Stimulated activated CD4-positive, alpha-beta T cell treated with anti-CD3 and anti-CD28 coated beads, Interleukin-1b, Interleukin-23, amount 100 ng/mL, for 4 hours (primary cell): ENCODE measurements at regions not wholly inside any gene's neighbourhood (a gene's known extent, or its start where the extent isn't known, plus 50 kb on each side); places are given as distances from the start of the nearest gene placed in this dataset.
"Not testable (repeated sequence)": the region's sequence is repeated elsewhere in the genome, so short reads cannot be mapped to it uniquely, and the experiment has no call there.

Experiments
- DNase-seq, 2 donors: peaks; one replicate each; pipeline ENCODE4 v3.0.0-alpha.2; 2020; ENCODE audit warnings: low read depth in 2 of 2

DNA sequence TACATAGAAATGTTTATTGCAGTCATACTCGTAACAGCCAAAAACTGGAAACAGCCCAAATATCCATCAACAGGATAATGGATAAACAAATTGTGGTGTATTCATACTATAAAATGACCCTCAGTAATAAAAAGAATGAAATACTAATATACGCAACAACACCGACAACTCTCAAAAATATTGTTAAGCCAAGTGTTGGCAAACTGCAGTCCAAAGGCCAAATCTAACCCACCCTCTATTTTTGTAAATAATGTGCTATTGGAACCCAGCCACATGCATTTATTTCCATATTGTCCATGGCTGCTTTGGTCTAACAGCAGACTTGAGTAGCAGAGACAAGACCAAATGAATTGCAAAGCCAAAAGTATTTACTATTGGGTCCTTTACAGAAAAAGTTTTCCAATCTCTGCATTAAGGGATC is 151.0 kb downstream of the MREG start:
- no peak for DNase-seq

DNA sequence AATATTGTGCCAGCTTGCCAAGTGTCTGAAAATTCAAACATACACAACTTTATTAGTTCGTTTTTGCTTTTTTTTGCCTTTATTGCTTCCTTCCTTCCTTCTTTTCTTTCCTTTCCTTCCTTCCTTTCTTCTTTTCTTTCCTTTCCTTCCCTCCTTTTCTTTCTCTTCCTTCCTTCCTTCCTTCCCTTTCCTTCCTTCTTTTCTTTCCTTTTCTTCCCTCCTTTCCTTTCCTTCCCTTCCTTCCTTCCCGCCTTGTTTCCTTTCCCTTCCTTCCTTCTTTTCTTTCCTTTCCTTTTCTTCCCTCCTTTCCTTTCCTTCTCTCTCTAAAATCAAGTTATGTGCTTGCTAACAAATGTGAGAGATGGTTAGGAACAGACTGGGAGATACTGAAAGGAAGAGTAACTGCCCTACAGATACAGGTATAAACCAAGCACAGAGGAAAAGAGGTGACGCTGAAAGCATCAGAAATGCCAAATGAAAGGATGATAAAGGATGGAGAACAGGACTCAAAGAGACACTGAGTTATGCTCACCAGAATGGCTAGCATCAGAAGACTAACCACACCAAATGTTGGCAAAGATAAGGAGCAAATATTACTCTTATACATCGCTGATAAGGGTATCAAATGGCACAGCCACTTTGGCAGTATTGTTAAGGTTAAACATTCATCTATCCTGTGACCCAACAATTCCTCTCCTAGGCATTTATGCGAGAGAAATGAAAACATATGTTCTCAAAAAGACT is 151.6 kb downstream of the MREG start:
- no peak for DNase-seq

DNA sequence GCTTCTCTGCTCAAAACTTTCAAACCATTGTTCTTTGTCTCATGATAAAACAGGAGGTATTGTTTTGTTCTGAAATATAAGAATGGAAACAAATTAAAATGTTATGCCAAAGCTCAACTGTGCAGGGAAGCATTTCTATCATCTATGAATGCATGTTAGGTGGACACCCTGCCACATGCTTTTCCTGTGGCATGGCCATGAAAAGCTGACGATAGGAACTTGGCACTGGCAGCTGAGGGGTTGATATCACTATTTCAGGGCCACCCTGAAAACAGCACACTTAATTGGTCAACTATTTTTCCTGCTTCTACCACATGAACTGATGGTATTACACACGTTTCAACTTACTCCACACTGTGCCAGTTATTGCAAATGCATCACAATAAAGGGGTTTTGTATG is 157.3 kb downstream of the MREG start:
- DNase-seq, result no peak

DNA sequence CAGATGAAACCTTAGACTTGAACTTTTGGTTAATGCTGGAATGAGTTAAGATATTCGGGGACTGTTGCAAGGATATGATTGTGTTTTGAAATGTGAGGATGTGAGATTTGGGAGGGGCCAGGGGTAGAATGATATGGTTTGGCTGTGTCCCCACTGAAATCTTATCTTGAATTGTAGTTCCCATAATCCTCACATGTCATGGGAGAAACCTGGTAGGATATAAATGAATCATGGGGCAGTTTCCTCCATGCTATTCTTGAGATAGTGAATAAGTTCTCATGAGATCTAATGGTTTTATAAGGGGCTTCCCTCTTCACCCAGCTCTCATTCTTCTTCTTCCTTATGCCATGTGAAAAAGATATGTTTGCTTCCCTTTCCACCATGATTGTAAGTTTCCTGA is 158.0 kb downstream of the MREG start:
- DNase-seq, result not testable (repeated sequence)

DNA sequence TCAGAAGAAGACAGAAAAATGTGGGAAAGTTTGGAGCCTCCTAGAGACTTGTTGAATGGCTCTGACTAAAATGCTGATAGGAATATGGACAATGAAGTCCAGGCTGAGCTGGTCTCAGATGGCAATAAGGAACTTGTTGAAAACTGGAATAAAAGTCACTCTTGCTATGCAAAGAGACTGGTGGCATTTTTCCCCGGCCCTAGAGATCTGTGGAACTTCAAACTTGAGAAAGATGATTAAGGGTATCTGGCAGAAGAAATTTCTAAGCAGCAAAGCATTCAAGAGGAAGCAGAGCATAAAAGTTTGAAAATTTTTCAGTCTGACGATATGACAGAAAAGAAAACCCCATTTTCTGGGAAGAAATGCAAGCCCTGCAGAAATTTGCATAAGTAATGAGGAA is 159.3 kb downstream of the MREG start:
- no peak for DNase-seq

DNA sequence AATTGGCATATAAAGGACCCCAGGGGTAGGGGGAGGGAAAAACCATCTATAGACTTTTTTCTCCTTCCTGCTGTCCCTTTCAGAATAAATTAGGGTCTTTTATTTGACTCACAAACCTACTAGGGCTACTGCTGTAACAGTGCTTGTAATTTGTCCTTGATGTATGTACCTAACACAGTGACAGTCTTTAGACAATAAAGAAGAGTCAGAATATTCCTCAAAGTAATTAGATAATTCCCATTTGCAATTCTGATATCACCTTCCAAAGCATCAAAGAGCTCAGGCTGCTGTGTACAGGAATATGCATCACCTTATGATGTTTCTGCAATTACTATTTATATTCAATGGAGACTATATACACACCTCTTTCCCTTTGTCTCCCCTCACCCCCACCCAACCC is 161.7 kb downstream of the MREG start:
- DNase-seq, result no peak

DNA sequence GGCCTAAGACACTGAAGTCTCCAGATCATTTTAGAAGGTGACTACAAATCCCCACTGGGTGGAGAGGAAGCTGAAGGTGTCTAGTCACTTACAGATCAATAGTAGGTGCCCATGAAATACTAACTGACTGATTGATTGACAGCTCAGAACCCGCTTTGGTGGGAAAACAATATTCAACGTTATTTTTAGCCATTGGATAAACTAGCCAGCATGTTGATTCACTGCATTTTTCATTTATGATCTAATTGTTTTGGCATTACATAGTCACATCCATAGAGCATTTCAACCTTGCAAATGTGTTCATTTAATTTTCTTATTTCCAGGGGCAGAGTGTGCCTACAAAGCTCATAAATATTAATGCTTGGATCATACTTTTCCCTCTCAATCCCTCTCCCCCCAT is 162.3 kb downstream of the MREG start:
- no peak for DNase-seq

DNA sequence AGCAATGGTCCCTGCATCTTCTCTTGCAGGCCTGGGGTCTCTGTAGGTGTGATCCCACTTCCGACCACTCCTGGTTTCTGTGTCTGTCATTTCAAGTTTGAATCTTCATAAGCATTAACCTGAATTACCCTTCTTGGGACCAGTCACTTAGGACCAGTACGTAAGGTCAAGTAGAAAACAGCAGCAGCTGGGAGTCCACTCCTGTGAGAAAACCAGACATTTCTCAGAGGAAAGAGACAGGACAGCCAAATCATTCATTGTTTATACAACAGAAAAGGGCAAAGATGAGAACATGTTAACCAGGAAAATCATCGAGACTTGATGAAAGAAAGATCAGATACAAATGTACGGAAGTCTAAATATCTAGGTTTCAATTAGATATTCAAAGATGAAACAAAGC is 163.0 kb downstream of the MREG start:
- no peak for DNase-seq

DNA sequence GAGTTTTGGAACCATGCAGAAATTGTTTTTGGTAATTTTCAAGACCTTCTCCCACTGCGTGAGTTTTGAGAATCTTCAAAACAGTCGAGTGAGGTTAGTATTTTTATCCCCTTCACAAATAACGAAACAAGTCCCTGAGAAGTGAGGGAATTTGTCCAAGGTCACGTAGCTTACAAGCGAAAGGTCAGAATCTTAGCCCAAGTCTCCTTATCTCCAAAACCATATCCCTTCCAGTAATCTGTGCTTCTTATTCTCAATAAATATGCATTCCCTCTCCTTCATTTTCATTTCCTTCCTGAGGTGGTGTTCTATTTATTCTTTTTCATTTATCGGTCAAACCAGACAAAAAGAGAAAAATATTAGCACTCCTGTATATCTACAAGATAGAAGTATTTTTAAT is 163.6 kb downstream of the MREG start:
- no peak for DNase-seq

DNA sequence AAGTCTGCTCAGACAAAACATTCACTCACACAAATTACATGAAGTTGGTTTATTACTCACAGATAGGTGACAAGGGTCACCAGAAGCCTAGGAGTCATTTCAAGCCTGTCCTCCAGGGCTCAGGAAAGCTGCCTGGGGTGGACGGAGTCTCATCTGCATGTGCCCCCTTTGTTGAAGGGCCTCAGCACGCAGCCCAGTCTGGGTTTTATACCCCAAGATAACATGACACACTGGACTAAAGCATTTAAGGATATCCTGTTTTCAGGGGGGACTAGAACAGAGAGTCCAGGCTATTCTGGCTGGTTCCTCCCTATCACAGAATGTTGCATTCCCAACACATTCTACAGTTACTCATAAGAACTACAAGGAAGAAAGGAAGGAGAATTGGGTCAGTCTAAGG is 164.7 kb downstream of the MREG start:
- no peak for DNase-seq

DNA sequence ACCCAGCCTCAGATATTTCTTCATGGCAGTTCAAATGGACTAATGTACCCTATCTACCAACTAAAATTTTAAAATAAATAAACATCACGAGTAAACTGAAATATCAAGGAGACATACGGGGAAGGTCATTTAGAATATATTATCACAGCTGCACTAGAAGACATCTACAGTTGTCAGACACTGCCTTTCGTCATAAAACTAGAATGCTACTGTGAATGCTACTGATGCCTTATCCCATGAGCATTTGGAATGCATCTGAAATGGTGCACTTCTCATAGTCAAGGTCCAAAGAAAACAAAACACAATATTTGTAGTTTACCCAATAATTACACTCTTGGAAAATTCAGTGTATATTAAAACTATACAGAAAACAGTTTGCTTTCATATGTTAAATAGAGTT is 165.2 kb downstream of the MREG start:
- DNase-seq, result no peak

DNA sequence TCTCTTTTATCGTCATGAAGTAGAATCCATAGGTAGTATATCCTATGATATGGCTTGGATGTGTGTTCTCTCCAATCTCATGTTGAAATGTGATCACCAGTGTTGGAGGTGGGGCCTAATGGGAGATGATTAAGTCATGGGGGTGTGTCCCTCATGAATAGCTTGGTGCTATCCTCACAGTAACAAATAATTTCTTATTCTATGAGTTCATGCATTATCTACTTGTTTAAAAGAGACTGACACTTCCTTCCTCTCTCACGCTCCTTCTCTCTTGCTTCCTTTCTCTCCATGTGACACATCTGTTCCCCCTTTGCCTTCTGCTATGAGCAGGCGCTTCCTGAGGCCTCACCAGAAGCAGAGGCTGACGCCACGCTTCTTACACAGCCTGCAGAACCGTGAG is 165.6 kb downstream of the MREG start:
- no peak for DNase-seq

DNA sequence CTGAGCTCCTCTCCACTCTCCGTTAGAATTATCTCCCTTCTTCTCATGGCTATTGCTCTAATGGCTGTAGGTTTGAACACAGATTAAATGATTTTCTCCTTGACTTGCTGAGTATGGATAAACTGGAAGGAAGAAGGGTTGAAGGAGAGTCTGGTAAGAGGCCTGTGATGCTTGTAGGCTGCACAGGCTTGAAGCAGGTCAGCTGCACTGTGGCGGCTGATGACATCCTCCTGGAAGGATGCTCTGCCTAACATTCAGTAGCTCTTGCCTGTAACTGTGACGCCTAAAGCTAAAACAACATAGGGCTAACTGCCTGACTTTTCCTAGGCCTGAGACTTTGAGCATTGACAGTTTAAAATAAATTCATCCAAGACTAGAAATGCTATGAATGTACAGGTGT is 166.3 kb downstream of the MREG start:
- DNase-seq, result no peak

DNA sequence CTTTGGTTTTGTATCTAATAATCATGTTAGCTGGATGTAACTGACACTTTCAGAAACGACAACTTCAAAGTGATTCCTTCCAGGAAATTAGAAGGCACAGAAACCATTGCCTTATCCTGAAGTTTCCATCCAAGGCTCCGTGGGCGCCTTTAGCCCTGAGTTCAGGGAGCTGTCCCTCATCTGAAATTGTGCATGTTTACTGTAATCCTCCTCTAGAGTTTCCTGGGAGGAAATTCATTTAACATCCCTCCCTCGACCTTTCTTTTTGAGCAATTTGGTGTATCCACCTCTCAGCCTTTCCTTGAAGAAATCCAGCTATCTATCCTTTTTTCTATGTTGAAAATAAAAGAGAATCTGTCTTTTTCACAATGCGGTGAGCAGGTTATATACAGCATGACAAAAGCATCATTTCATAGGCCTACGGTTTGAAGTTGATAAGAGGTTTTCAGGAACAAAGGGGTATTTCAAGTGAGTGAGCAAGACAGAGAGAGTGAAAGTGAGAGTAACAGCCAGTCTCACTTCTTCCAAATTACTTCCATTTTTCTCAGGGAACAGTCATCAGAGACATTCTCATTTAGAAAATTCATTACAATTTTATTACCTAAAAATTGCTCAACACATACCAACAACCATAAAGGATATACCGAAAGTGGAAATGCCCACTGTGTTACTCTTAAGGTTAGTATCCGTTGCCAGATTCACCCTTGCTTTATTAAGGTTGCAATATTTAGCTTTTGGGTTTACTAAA is 167.3 kb downstream of the MREG start:
- no peak for DNase-seq

DNA sequence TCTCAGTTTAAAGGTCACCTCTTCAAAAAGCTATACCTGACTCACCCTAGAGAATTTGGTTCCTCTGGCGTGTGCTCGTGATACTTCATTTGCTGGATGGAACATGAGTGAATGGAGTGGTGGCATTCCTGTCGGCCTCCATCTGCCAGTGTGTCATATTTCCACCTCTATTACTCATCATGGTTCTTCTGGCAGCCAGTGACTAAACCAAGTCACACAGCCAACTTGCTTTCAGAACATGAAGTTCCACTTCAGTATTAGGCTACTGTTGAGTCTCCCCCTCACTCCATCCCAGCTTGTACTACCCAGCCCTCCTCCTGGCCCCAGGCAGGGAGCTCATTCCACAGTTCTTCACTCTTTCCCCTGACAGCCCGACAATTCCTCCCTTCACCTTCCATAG is 169.8 kb downstream of the MREG start:
- DNase-seq, result no peak

DNA sequence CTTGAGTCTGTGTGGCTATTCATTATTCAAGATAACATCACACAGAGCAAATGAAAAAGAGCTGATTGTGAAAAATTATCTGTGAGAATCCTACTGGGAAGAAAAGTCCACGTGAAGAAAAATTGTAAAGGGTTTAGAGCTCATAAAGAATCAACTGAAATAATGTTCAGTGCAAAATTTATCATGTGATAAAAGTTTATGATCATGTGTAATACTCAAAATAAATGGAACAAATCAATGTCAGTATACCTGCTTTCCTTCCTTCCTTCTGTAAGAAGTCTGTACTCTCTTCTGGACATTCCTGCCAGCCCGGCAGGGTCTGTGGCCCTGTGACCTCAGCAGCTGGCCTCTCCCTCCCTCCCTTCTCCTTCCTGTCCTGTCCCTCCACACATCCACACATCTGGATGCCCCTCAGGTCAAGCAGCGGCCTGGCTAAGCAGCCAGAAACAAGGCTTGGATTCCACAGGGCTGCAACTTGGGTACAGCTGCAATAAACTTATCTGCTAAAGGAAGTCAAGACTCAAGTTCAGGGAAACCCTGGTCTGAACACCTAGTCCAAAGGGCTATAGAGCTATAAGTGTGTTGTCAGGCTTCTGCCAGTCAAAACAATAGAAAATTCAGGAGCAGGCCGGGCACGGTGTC is 172.1 kb downstream of the MREG start:
- DNase-seq, result no peak

DNA sequence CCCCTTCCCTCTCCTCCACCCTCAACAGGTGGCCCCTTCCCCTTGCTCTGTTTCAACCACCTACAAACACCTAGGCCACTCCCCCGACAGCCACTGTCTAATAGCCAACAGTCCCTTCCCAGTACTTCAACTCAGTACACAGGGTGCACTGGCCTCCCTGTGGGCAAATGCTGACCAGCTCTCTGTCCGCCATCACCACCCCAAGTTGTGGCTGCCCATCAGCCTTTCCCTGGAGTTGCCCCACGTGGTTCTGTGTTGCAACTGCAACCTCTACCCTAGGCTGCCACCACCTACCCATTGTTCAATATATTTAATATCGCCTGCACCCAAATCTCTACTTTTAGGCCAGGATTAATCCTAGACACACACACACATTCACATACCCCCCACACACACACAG is 173.5 kb downstream of the MREG start:
- DNase-seq, result no peak

DNA sequence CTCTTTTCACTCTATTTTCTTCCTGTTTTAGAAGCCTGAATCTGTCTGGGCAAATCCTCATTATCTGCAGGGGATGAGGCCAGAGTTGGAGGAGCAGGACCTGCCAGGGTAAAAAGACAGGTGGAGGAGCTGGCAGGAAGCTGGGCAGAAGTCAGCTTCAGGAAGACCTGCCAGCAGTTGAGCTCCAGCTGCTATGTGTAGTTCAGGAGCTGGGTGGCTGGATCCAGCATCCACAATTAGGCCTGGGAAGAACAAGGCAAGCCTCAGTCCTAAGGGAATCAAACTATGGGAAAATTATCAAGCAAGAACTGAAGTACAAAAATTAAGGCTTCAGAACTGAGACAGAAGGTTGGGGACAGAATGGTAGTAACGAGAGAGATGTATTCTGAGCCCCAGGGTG is 174.0 kb downstream of the MREG start:
- DNase-seq, result no peak

DNA sequence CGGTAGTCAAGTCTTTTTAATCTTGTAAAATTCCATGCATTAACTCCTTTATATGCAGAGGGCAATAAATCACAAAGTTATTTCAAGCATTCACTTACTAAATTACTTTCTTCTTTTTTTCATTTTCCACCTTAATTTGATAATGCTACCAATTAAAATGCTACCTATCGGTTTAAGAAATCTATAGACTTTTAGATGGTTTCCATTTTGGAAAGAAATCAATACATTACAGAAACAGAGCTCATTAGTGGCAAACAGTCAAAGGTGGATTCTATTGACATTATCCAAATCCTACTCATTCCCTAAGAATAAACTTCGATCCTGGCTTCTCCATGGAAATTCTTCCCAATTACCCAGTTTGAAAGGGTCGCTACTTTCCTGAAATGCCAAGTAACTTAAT is 176.5 kb downstream of the MREG start:
- no peak for DNase-seq

DNA sequence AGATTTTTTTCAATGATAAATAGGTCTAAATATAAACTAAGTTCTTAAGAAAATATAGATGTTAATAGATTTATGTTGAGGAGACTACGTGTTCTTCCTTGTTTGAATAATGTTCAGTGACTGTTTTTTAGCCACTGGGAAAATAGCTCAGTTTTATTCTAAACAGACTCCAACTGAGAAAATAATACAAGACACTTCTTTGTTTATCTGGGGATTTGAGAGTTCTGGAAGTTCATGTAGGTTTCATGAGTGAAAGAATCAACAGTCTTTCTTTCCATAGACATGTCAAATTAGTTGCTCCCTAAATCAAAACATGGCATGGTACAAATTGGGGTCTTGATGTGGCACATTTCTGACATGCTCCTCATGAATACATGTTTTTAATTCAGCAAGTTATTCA is 177.7 kb downstream of the MREG start:
- DNase-seq, result no peak

DNA sequence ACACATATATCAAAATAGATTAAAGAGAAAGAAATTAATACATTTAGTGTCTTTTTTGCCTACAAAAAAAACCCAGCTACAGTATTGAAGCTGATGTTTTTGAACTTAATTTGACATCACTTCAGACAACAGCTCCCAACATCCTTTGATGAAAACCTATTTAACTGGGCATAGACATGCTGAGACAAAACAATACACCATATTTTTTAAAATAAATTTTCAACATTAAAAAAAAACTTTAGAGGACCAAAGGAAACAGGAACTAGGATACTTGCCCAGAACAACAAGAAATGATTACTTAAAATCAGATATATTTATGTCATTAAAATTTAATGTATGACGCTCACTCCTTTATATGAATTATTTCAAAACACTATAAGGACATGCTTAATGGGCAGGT is 178.1 kb downstream of the MREG start:
- no peak for DNase-seq

DNA sequence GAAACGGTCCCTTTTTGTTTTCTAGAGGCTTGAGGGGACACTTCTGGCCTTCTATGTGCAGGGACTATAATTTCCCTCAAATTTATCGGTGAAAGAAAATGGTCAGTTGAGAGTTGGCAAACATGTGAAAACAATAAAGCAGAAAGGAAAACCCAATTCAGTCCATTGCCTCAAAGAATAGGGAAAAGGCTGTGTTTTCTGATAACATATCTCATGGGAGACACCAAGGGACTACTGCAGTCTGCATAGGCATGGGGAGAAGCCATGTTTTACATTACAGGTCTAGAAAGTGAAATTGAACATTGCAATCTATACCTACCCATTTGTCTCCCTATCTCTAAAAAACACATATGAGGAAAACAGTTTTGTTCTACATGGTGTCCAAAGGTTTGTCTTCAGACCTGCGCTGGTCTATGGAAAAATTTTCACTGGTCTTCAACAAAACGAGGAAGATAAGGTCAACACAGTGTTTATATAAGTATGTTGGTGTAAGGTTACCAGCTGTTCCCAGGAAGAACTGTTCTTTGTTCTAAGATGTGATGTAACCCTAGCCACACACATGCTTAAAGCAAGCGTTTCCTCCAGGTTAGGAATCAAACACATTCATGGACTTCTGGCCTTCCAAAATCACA is 179.7 kb downstream of the MREG start:
- no peak for DNase-seq

DNA sequence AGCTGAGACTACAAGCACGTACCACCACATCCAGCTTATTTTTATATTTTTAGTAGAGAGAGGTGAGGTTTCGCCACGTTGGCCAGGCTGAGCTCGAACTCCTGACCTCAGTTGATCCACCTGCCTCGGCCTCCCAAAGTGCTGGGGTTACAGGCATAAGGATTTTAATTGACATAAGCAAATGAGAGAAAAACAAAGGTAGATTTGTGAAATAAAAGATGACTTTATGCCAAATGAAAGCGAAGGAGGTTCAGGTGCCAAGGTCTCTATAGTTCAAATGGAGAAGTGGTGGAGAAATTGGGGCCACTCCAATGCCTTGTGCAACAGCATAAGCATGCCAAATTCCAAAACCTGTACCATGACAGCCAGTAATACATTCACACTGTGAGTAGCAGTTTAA is 180.6 kb downstream of the MREG start:
- DNase-seq, result no peak
